Neuronal stem cell (in vitro differentiated cells): ENCODE measurements at regions not wholly inside any gene's neighbourhood (a gene's known extent, or its start where the extent isn't known, plus 50 kb on each side); places are given as distances from the start of the nearest gene placed in this dataset.

Experiments
- DNase-seq: peaks from one replicate; pipeline ENCODE4 v3.0.0-alpha.2; 2013; ENCODE audit warnings: low spot score
- H2AFZ ChIP-seq: one replicate; pipeline ENCODE4 v1.6.1; 2013; ENCODE audit warnings: mild to moderate bottlenecking, low read length, inconsistent platforms
- H2AK5ac ChIP-seq: 2 replicates; pipeline ENCODE4 v1.6.1; 2013; ENCODE audit warnings: low read depth, mild to moderate bottlenecking, inconsistent platforms, low read length, moderate library complexity, mixed read lengths
- H2BK120ac ChIP-seq: 2 replicates; pipeline ENCODE4 v1.6.1; 2013; ENCODE audit warnings: low read depth, mild to moderate bottlenecking, inconsistent platforms, low read length, moderate library complexity, mixed read lengths
- H2BK12ac ChIP-seq: one replicate; pipeline ENCODE4 v1.6.1; 2013; ENCODE audit warnings: low read length, inconsistent platforms
- H2BK15ac ChIP-seq: 2 replicates; pipeline ENCODE4 v1.6.1; 2013; ENCODE audit warnings: mild to moderate bottlenecking, low read length, inconsistent platforms, mixed read lengths
- H2BK5ac ChIP-seq: one replicate; pipeline ENCODE4 v1.6.1; 2013; ENCODE audit warnings: inconsistent platforms, mild to moderate bottlenecking, low read length, moderate library complexity
- H3K14ac ChIP-seq: one replicate; pipeline ENCODE4 v1.6.1; 2013; ENCODE audit warnings: low read length, inconsistent platforms
- H3K18ac ChIP-seq: 2 replicates; pipeline ENCODE4 v1.6.1; 2013; ENCODE audit warnings: low read length, inconsistent platforms
- H3K23ac ChIP-seq: 2 replicates; pipeline ENCODE4 v1.6.1; 2013; ENCODE audit warnings: low read depth, mild to moderate bottlenecking, mixed read lengths, low read length, inconsistent platforms; ENCODE audit not compliant: poor library complexity
- H3K27ac ChIP-seq: replicated peaks from 3 replicates; pipeline ENCODE4 v1.5.1; 2013; ENCODE audit warnings: low read length, inconsistent platforms
- H3K27me3 ChIP-seq, 3 experiments: 2 replicates each; pipeline ENCODE4 v1.6.1; 2013; ENCODE audit warnings: low read length in 3 of 3, mild to moderate bottlenecking in 2 of 3, inconsistent platforms in 1 of 3, low read depth in 1 of 3, mixed read lengths in 1 of 3, moderate library complexity in 1 of 3; ENCODE audit not compliant: control insufficient read depth in 3 of 3, insufficient read depth in 3 of 3
- H3K36me3 ChIP-seq, 2 donors: replicated peaks in 1 of 2; 2 replicates each; pipeline ENCODE4 v1.6.1; 2013; ENCODE audit warnings: low read length in 2 of 2; ENCODE audit not compliant: control insufficient read depth in 2 of 2, insufficient read depth in 2 of 2
- H3K4ac ChIP-seq: 2 replicates; pipeline ENCODE4 v1.6.1; 2013; ENCODE audit warnings: inconsistent platforms, mild to moderate bottlenecking, low read length, moderate library complexity
- H3K4me1 ChIP-seq, 2 donors: 1 replicate in 1 of 2; 2 replicates in 1 of 2; pipeline ENCODE4 v1.6.1; 2013; ENCODE audit warnings: low read length in 2 of 2, low read depth in 1 of 2; ENCODE audit not compliant: control insufficient read depth in 2 of 2, insufficient read depth in 1 of 2
- H3K4me2 ChIP-seq: one replicate; pipeline ENCODE4 v1.6.1; 2013; ENCODE audit warnings: mild to moderate bottlenecking, low read length, inconsistent platforms; ENCODE audit not compliant: insufficient read depth, poor library complexity, severe bottlenecking
- H3K4me3 ChIP-seq, 2 donors: 2 replicates each; pipeline ENCODE4 v1.5.1; 2013; ENCODE audit warnings: low read length in 2 of 2, mild to moderate bottlenecking in 2 of 2, inconsistent platforms in 1 of 2, moderate library complexity in 1 of 2
- H3K79me1 ChIP-seq: one replicate; pipeline ENCODE4 v1.6.1; 2013; ENCODE audit warnings: low read depth, mild to moderate bottlenecking, inconsistent platforms, low read length, moderate library complexity
- H3K9ac ChIP-seq: one replicate; pipeline ENCODE4 v1.6.1; 2013; ENCODE audit warnings: mild to moderate bottlenecking, low read depth, low read length, inconsistent platforms; ENCODE audit not compliant: poor library complexity
- H3K9me3 ChIP-seq, 2 donors: replicated peaks in 1 of 2; 2 replicates each; pipeline versions ENCODE3 to v1.6.1; 2013; ENCODE audit warnings: low read length in 2 of 2, mild to moderate bottlenecking in 2 of 2, inconsistent platforms in 1 of 2, low read depth in 1 of 2, mixed read lengths in 1 of 2, moderate library complexity in 1 of 2; ENCODE audit not compliant: control insufficient read depth in 2 of 2, insufficient read depth in 1 of 2
- H4K8ac ChIP-seq: one replicate; pipeline ENCODE4 v1.6.1; 2013; ENCODE audit warnings: low read depth, mild to moderate bottlenecking, inconsistent platforms, low read length, moderate library complexity
- H4K91ac ChIP-seq: one replicate; pipeline ENCODE4 v1.6.1; 2013; ENCODE audit warnings: low read length, low read depth, mild to moderate bottlenecking, inconsistent platforms; ENCODE audit not compliant: poor library complexity
- WGBS, 2 donors: extraction: QIAGEN DNeasy Blood & Tissue Kit; methylation state at CpG; one replicate each; pipeline ENCODE4 v1.1.7; 2013; ENCODE audit warnings: missing lambda C conversion rate in 2 of 2, mixed read lengths in 1 of 2; ENCODE audit not compliant: insufficient read length in 2 of 2, insufficient replicate concordance in 1 of 2; ENCODE audit errors: extremely low coverage in 2 of 2; 5-methylcytosine and 5-hydroxymethylcytosine counted together

DNA sequence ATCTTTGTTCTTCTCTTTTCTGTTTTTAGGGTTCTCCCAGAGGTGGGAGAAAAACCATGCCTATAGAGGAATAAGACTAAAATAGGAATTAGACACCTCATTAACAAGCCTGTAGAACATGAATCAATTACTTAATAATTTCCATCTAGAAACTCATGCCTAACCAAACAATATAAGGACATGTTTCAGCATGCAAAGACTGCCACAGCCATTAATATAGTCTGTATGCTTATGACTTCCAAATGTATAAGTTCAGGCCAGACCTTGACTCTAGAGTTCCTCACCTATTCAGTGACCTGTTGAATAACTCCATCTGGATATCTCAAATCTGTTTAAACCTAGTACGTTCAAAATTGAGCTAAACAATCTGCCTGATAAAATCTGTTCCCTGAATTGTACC lies 304.6 kb downstream of the BMP4 start:
- no peak overlapping the region for H3K4ac ChIP-seq
- H3K14ac ChIP-seq = no peak overlapping the region
- no peaks in the 10 kb centered on the region for H3K79me1 ChIP-seq
- no peak overlapping the region for H4K91ac ChIP-seq
- peaks cover 2 to 3% of the 10 kb centered on the region in 2 donors for H3K4me1 ChIP-seq
- H3K23ac ChIP-seq = no peak overlapping the region
- H3K4me2 ChIP-seq = no peak overlapping the region
- peaks cover under 1 to 4% of the 10 kb centered on the region in 2 donors for H3K9me3 ChIP-seq
- H4K8ac ChIP-seq = no peak overlapping the region
- H2BK15ac ChIP-seq = no peak overlapping the region
- no peaks in the 10 kb centered on the region for H3K27me3 ChIP-seq
- no peak overlapping the region for H3K9ac ChIP-seq
- WGBS, 2 donors = no CpG with 5 or more reads among the region's 1 CpG
- H2BK12ac ChIP-seq = no peak overlapping the region
- H3K27ac ChIP-seq = no peak overlapping the region
- no peak overlapping the region for H3K18ac ChIP-seq
- H2BK5ac ChIP-seq = no peak overlapping the region
- H2AFZ ChIP-seq = no peak overlapping the region
- no peaks in the 10 kb centered on the region for H3K36me3 ChIP-seq
- H2BK120ac ChIP-seq = no peak overlapping the region
- DNase-seq = no peak
- H2AK5ac ChIP-seq = no peak overlapping the region
- no peak overlapping the region for H3K4me3 ChIP-seq

- Histone ChIP-seq H2AFZ (no peak overlapping the region), H3K9me3 (peaks cover 0 to 4% of the 10 kb centered on the region in 2 donors), H3K4me3 (no peak overlapping the region), H2AK5ac (no peak overlapping the region), H3K18ac (no peak overlapping the region), H3K4me2 (no peak overlapping the region), H2BK12ac (no peak overlapping the region), H3K27ac (no peak overlapping the region), H2BK5ac (no peak overlapping the region), H3K27me3 (no peaks in the 10 kb centered on the region), H3K14ac (no peak overlapping the region), H3K79me1 (no peaks in the 10 kb centered on the region), H3K36me3 (no peaks in the 10 kb centered on the region), H4K8ac (no peak overlapping the region), H3K4me1 (peaks cover 4 to 7% of the 10 kb centered on the region in 2 donors), H2BK120ac (no peak overlapping the region), H3K4ac (no peak overlapping the region), H4K91ac (no peak overlapping the region), H3K23ac (no peak overlapping the region), H3K9ac (no peak overlapping the region), H2BK15ac (no peak overlapping the region)
- DNase-seq = no peak
- no CpG with 5 or more reads among the region's 3 CpGs for WGBS, 2 donors
Measured at GRCh38 chr14:53651096-53651740, 305.4 kb downstream of the BMP4 start.

GRCh38 chr14:53646925-53647324 lies 309.7 kb downstream of the BMP4 start:
- peak overlapping the region; percentile 63 for H3K27ac ChIP-seq

DNA sequence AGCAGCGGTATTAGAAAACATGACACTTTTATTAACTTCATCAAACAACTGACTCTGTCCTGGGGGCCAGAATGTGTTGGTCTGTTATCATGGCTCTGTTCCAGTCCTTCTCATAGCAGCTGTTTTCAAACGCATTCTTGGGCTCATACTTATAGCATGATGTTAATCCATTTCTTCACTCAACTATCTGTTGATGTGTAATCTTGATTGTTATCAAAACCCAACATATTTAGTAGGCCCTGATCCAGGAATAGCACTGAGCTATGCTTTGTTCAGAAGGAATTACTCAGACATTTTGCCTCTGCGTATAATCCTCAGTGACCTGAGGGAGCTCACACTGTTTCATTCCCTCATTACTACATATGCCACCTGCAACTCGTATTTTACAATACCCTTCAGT lies 315.9 kb downstream of the BMP4 start:
- H4K8ac ChIP-seq = no peak overlapping the region
- peaks cover 2% of the 10 kb centered on the region for H3K79me1 ChIP-seq
- no peak overlapping the region for H2AFZ ChIP-seq
- peaks cover 2 to 7% of the 10 kb centered on the region in 2 donors for H3K4me1 ChIP-seq
- no peak overlapping the region for H2BK120ac ChIP-seq
- H2AK5ac ChIP-seq = no peak overlapping the region
- H3K4me2 ChIP-seq = no peak overlapping the region
- H3K36me3 ChIP-seq = no peaks in the 10 kb centered on the region
- H3K18ac ChIP-seq = no peak overlapping the region
- H3K4ac ChIP-seq = no peak overlapping the region
- H3K27me3 ChIP-seq = no peaks in the 10 kb centered on the region
- H3K14ac ChIP-seq = no peak overlapping the region
- no peak overlapping the region for H2BK5ac ChIP-seq
- H4K91ac ChIP-seq = no peak overlapping the region
- no CpG with 5 or more reads among the region's 4 CpGs for WGBS, 2 donors
- H2BK15ac ChIP-seq = no peak overlapping the region
- no peak overlapping the region for H2BK12ac ChIP-seq
- DNase-seq = no peak
- H3K9me3 ChIP-seq = peaks cover 0 to 11% of the 10 kb centered on the region in 2 donors
- no peak overlapping the region for H3K9ac ChIP-seq
- no peak overlapping the region for H3K4me3 ChIP-seq
- no peak overlapping the region for H3K23ac ChIP-seq
- H3K27ac ChIP-seq = no peak overlapping the region

More at GRCh38 chr14:53646925-53647324, 309.7 kb downstream of the BMP4 start:
- Histone ChIP-seq H3K4me2 (no peak overlapping the region), H4K8ac (no peak overlapping the region), H3K9me3 (peaks cover 0 to 15% of the 10 kb centered on the region in 2 donors), H3K23ac (no peak overlapping the region), H3K36me3 (no peaks in the 10 kb centered on the region), H2AK5ac (no peak overlapping the region), H3K27me3 (no peaks in the 10 kb centered on the region), H2BK5ac (no peak overlapping the region), H3K18ac (no peak overlapping the region), H2AFZ (peak overlapping the region; percentile 51), H3K4me3 (no peak overlapping the region), H3K4ac (no peak overlapping the region), H3K14ac (no peak overlapping the region), H2BK15ac (no peak overlapping the region), H3K9ac (no peak overlapping the region), H4K91ac (no peak overlapping the region), H2BK120ac (no peak overlapping the region), H3K4me1 (peaks cover 2 to 13% of the 10 kb centered on the region in 2 donors), H3K79me1 (peaks cover 2% of the 10 kb centered on the region), H2BK12ac (no peak overlapping the region)
- peak; percentile 59 for DNase-seq
